ENCODE measurements at regions not wholly inside any gene's neighbourhood (a gene's known extent, or its start where the extent isn't known, plus 50 kb on each side); places are given as distances from the start of the nearest gene placed in this dataset.

DNA sequence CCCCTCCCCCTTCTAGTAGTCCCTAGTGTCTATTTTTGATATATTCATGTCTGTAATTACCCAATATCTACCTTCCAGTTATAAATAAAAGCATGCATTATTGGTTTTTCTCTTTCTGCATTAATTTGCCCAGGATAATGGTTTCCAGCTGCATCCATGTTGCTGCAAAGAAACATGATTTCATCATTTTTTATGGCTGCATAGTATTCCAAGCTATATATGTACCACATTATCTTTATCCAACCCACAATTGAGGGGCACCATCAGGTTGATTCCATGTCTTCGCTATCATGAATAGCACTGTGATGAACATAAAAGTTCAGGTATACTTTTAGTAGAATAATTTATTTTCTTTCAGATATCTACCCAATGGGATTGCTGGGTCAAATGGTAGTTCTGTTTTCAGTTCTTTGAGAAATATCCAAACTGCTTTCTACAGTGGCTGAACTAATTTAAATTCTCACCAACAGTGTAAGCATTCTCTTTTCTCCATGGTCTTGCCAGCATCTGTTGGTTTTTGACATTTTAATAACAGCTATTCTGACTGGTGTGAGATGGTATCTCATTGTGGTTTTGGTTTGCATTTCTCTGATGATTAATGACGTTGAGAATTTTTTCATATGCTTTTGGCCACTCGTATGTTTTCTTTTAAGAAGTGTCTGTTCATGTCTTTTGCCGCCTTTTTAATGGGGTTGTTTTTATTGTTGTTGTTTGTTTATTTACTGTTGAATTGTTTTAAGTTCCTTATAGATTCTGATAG is 746.1 kb upstream of the MEF2C start:
- Histone ChIP-seq H3K27me3 (ENCODE audit: control insufficient read depth, insufficient read depth, low read length) (no peaks in the 10 kb centered on the region), H3K4me3 (ENCODE audit: low read depth, low read length) (no peak overlapping the region), H3K9me3 (ENCODE audit: control insufficient read depth, insufficient read depth, low read length) (no peaks in the 10 kb centered on the region), H3K27ac (ENCODE audit: low read depth, low read length) (no peak overlapping the region)
- TF ChIP-seq, protein P1, sequence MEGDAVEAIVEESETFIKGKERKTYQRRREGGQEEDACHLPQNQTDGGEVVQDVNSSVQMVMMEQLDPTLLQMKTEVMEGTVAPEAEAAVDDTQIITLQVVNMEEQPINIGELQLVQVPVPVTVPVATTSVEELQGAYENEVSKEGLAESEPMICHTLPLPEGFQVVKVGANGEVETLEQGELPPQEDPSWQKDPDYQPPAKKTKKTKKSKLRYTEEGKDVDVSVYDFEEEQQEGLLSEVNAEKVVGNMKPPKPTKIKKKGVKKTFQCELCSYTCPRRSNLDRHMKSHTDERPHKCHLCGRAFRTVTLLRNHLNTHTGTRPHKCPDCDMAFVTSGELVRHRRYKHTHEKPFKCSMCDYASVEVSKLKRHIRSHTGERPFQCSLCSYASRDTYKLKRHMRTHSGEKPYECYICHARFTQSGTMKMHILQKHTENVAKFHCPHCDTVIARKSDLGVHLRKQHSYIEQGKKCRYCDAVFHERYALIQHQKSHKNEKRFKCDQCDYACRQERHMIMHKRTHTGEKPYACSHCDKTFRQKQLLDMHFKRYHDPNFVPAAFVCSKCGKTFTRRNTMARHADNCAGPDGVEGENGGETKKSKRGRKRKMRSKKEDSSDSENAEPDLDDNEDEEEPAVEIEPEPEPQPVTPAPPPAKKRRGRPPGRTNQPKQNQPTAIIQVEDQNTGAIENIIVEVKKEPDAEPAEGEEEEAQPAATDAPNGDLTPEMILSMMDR (IDR thresholded peaks at IDR 0.05; ENCODE audit: low read depth, low read length) = no peak
- POLR2A ChIA-PET = no interaction called here
- no peak for DNase-seq (ENCODE audit: low read depth, low spot score)
- CTCF ChIA-PET = no interaction called here

DNA sequence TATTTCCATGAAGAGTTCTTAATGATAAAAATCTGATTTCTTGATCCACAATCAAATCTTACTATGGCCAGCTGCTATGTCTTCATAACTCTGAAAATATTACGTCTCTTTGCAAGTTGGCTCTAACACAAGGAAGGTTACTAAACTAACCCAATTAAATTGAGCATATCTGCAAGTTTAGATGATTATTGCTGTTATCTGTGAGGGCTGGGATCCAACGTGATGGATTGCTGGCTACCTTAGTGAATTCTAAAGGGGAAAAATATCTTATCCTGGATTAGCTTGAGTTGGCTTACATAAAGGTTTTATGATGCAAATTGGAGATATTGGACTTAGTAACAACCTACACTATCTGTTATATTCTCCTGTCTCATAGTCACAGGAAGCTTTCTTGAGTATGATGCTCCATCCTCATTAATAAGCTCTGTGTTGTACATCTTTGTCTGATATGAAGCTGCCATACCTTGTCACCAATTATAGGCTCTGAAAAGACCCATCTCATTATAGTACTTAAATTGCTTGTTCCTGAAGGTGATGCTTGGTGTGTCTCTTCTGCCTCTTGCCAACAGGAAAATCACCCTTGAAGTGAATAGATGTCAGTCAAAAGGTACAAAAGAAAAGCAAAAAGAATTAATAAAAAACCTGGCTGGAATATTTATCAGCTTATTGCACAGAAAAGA is 733.0 kb upstream of the MEF2C start:
- TF ChIP-seq, protein P1 (IDR thresholded peaks at IDR 0.05; ENCODE audit: low read depth, low read length) = no peak
- Histone ChIP-seq H3K9me3 (ENCODE audit: control insufficient read depth, insufficient read depth, low read length) (no peaks in the 10 kb centered on the region), H3K4me3 (ENCODE audit: low read depth, low read length) (no peak overlapping the region), H3K27ac (ENCODE audit: low read depth, low read length) (no peak overlapping the region), H3K27me3 (ENCODE audit: control insufficient read depth, insufficient read depth, low read length) (no peaks in the 10 kb centered on the region)
- ChIA-PET CTCF (no interaction called here), POLR2A (no interaction called here)
- DNase-seq (ENCODE audit: low read depth, low spot score) = no peak

DNA sequence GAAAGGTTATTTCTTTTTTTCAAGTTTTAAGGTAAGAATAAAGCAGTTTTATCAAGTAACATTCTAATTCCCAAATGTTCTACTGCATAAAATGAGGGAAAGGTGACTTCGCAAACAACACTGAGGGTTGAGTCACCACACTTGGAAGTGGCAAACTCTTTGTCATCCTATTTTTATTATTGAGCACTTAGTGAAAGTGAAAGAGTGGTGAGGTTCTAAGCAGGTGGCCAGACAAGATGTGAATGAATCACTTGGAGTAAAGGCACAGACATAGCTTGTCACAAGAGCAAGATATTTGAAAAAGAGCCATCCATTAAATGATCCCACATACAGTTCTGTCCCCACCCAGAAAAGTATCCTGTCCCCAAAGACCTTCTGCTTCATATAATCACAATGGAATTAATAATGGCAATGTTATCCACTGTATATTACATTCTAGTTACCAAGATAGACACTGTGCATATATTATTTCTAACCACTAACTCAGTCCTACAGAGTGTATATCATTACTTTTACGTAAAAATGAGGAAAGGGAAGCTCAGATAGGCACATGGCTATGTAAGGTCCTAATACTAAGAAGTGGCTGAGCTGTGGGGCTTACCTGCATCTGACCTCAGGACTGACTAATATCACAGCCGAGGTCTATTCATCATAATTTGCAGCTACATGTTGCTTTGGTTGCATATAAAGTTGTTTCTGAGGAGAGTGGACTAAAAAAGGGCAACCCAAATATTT is 730.4 kb upstream of the MEF2C start:
- Histone ChIP-seq H3K9me3 (ENCODE audit: control insufficient read depth, insufficient read depth, low read length) (no peaks in the 10 kb centered on the region), H3K27ac (ENCODE audit: low read depth, low read length) (no peak overlapping the region), H3K4me3 (ENCODE audit: low read depth, low read length) (no peak overlapping the region), H3K27me3 (ENCODE audit: control insufficient read depth, insufficient read depth, low read length) (no peaks in the 10 kb centered on the region)
- no peak for DNase-seq (ENCODE audit: low read depth, low spot score)
- ChIA-PET CTCF (no interaction called here), POLR2A (no interaction called here)
- TF ChIP-seq, protein P1 (IDR thresholded peaks at IDR 0.05; ENCODE audit: low read depth, low read length) = no peak

DNA sequence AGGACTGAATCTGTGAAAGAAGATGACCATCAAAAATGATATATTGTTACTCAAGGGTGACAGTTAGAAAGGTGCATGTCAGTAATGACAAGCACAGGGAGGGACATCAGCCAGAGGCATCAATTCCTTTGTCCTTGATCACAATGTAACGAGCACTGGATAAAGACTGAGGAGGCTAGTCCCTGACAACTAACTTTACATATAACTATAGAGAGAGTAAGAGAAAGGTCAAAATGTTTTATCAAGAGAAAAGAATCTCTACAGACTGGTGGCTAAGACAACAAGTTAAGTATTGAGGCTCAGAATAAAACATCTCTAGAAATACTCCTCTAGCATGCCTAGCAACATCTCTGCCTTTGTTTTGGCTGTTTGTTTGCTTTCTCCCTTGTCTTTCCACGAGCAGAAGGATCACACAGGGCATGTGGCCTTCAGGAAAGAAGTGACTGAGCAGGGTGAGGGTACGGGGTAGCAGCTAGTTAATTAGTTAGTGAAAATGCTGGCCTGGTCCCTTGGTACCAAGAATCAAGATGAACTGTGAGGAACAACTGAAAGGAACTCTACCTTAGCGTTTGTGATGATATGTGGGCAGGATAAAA is 724.1 kb upstream of the MEF2C start:
- Histone ChIP-seq H3K27me3 (ENCODE audit: control insufficient read depth, insufficient read depth, low read length) (no peaks in the 10 kb centered on the region), H3K27ac (ENCODE audit: low read depth, low read length) (no peak overlapping the region), H3K9me3 (ENCODE audit: control insufficient read depth, insufficient read depth, low read length) (no peaks in the 10 kb centered on the region), H3K4me3 (ENCODE audit: low read depth, low read length) (no peak overlapping the region)
- CTCF ChIA-PET = no interaction called here
- DNase-seq (ENCODE audit: low read depth, low spot score) = no peak
- POLR2A ChIA-PET = no interaction called here
- TF ChIP-seq, protein P1 (IDR thresholded peaks at IDR 0.05; ENCODE audit: low read depth, low read length) = no peak

All from AG04450 (cell line).